NCI-H524 treated with DMSO at 0.1 percent for 48 hours (cell line): ENCODE measurements at regions not wholly inside any gene's neighbourhood (a gene's known extent, or its start where the extent isn't known, plus 50 kb on each side); places are given as distances from the start of the nearest gene placed in this dataset.
"Not testable (repeated sequence)": the region's sequence is repeated elsewhere in the genome, so short reads cannot be mapped to it uniquely, and the experiment has no call there.

Experiments
- DNase-seq: peaks from one replicate; lab custom pipeline; 2025; lab: John Stamatoyannopoulos, UW

GRCh38 chrX:13381514-13381913 lies 61.7 kb upstream of the ATXN3L start:
- DNase-seq, result no peak

- no peak for DNase-seq
Measured at GRCh38 chrX:13380211-13380610, 60.4 kb upstream of the ATXN3L start.

GRCh38 chrX:13378562-13379518 lies 59.0 kb upstream of the ATXN3L start:
- DNase-seq, result not testable (repeated sequence)

GRCh38 chrX:13377550-13377934 lies 57.7 kb upstream of the ATXN3L start:
- peak; percentile 96 for DNase-seq

GRCh38 chrX:13376857-13377549 lies 57.1 kb upstream of the ATXN3L start:
- DNase-seq, result peak; percentile 98

- not testable (repeated sequence) for DNase-seq
Measured at GRCh38 chrX:13375596-13375995, 55.7 kb upstream of the ATXN3L start.

- DNase-seq, result no peak
Measured at GRCh38 chrX:13374364-13374763, 54.5 kb upstream of the ATXN3L start.

GRCh38 chrX:13373431-13374187 lies 53.8 kb upstream of the ATXN3L start:
- no peak for DNase-seq

- no peak for DNase-seq
Measured at GRCh38 chrX:13373027-13373426, 53.2 kb upstream of the ATXN3L start.

GRCh38 chrX:13372203-13372980 lies 52.5 kb upstream of the ATXN3L start:
- DNase-seq, result no peak

- no peak for DNase-seq
Measured at GRCh38 chrX:13371186-13371585, 51.3 kb upstream of the ATXN3L start.

- no peak for DNase-seq
Measured at GRCh38 chrX:13370713-13371112, 50.9 kb upstream of the ATXN3L start.
